WTC11 (cell line): ENCODE measurements at regions not wholly inside any gene's neighbourhood (a gene's known extent, or its start where the extent isn't known, plus 50 kb on each side); places are given as distances from the start of the nearest gene placed in this dataset.

ENCODE experiments used
- ATAC-seq: fragments of 200-7000 bp; cut with Tn5 transposase; 2 replicates; pipeline ENCODE4 v1.10.0; 2021; ENCODE audit warnings: mild to moderate bottlenecking, moderate library complexity
- CTCF ChIA-PET: fragments of 300-600 bp; sonication (Branson Sonifier 250); formaldehyde crosslinking; loops from one replicate; lab custom pipeline; 2021; ENCODE audit warnings: antibody characterized with exemption; lab: Charles Lee
- POLR2A ChIA-PET: fragments of 350-600 bp; sonication (Branson Sonifier 250); formaldehyde crosslinking; loops from one replicate; lab custom pipeline; 2021; ENCODE audit warnings: antibody characterized with exemption; lab: Charles Lee
- DNase-seq: peaks from one replicate; pipeline ENCODE4 v3.0.0; 2021; ENCODE audit warnings: low spot score
- H3K27ac Mint-ChIP-seq: 2 replicates; pipeline ENCODE4 v1.8.0; 2021; ENCODE audit warnings: mixed read lengths
- H3K27me3 Mint-ChIP-seq: 2 replicates; pipeline ENCODE4 v1.8.0; 2021; ENCODE audit warnings: low read depth, mild to moderate bottlenecking, moderate library complexity, mixed read lengths
- H3K36me3 Mint-ChIP-seq: 2 replicates; pipeline ENCODE4 v1.8.0; 2021; ENCODE audit warnings: mixed read lengths
- H3K4me1 Mint-ChIP-seq: 2 replicates; pipeline ENCODE4 v1.8.0; 2022; ENCODE audit warnings: mixed read lengths
- H3K4me3 Mint-ChIP-seq: 2 replicates; pipeline ENCODE4 v1.8.0; 2021; ENCODE audit warnings: mild to moderate bottlenecking, moderate library complexity, mixed read lengths
- H3K9me3 Mint-ChIP-seq: 2 replicates; pipeline ENCODE4 v1.8.0; 2021; ENCODE audit warnings: mixed read lengths
- ARID4B ChIP-seq: sonication (generic); formaldehyde crosslinking; IDR thresholded peaks from 2 replicates; pipeline ENCODE4 v1.8.0; 2023; ENCODE audit warnings: missing genetic modification reagents, mild to moderate bottlenecking, borderline replicate concordance
- ATF1 ChIP-seq: sonication (generic); formaldehyde crosslinking; IDR thresholded peaks from 2 replicates; pipeline ENCODE4 v1.8.1; 2023; ENCODE audit warnings: mild to moderate bottlenecking, moderate library complexity, missing genetic modification reagents
- ATF2 ChIP-seq: sonication (generic); formaldehyde crosslinking; IDR thresholded peaks from 2 replicates; pipeline ENCODE4 v1.8.1; 2022; ENCODE audit warnings: low read depth, missing genetic modification reagents, borderline replicate concordance
- CDX4 ChIP-seq: fragments of 250-450 bp; sonication (Bioruptor Pico); IDR thresholded peaks from 2 replicates; pipeline ENCODE4 v1.9.0; 2021; ENCODE audit warnings: moderate library complexity, mild to moderate bottlenecking, inconsistent platforms, borderline replicate concordance
- CREM ChIP-seq: sonication (generic); formaldehyde crosslinking; IDR thresholded peaks from 2 replicates; pipeline ENCODE4 v1.8.1; 2022; ENCODE audit warnings: mild to moderate bottlenecking, missing genetic modification reagents, moderate library complexity
- E2F4 ChIP-seq: sonication (generic); formaldehyde crosslinking; IDR thresholded peaks from 2 replicates; pipeline ENCODE4 v1.8.1; 2022; ENCODE audit warnings: low read depth, mild to moderate bottlenecking, moderate library complexity, missing genetic modification reagents, borderline replicate concordance
- EMX1 ChIP-seq: fragments of 250-450 bp; sonication (Bioruptor Pico); IDR thresholded peaks from 2 replicates; pipeline ENCODE4 v1.8.0; 2021; ENCODE audit warnings: mild to moderate bottlenecking
- FOXP1 ChIP-seq: sonication (generic); formaldehyde crosslinking; IDR thresholded peaks from 2 replicates; pipeline ENCODE4 v1.8.0; 2022; ENCODE audit warnings: missing genetic modification reagents, mild to moderate bottlenecking, moderate library complexity, borderline replicate concordance
- JUN ChIP-seq: sonication (generic); formaldehyde crosslinking; IDR thresholded peaks from 2 replicates; pipeline ENCODE4 v1.8.0; 2023; ENCODE audit warnings: mild to moderate bottlenecking, missing genetic modification reagents
- KAT7 ChIP-seq: sonication (generic); formaldehyde crosslinking; IDR thresholded peaks from 2 replicates; pipeline ENCODE4 v1.8.1; 2023; ENCODE audit warnings: missing genetic modification reagents, mild to moderate bottlenecking, borderline replicate concordance
- MAX ChIP-seq: sonication (generic); formaldehyde crosslinking; IDR thresholded peaks from 2 replicates; pipeline ENCODE4 v1.8.0; 2022; ENCODE audit warnings: mild to moderate bottlenecking, missing genetic modification reagents
- MLX ChIP-seq: sonication (generic); formaldehyde crosslinking; IDR thresholded peaks from 2 replicates; pipeline ENCODE4 v1.8.1; 2023; ENCODE audit warnings: mild to moderate bottlenecking, missing genetic modification reagents, moderate library complexity
- MYBL2 ChIP-seq: sonication (generic); formaldehyde crosslinking; IDR thresholded peaks from 2 replicates; pipeline ENCODE4 v1.8.1; 2023; ENCODE audit warnings: mild to moderate bottlenecking, moderate library complexity, missing genetic modification reagents
- NR3C1 ChIP-seq: sonication (generic); formaldehyde crosslinking; conservative IDR thresholded peaks from 2 replicates; pipeline ENCODE4 v1.8.1; 2023; ENCODE audit warnings: low read depth, mild to moderate bottlenecking, missing genetic modification reagents
- PRRX2 ChIP-seq: fragments of 250-450 bp; sonication (Bioruptor Pico); IDR thresholded peaks from 2 replicates; pipeline ENCODE4 v1.8.0; 2021; ENCODE audit warnings: mild to moderate bottlenecking
- RORB ChIP-seq: fragments of 250-450 bp; sonication (Bioruptor Pico); IDR thresholded peaks from 2 replicates; pipeline ENCODE4 v1.9.0; 2021; ENCODE audit warnings: mild to moderate bottlenecking
- SP1 ChIP-seq: sonication (generic); formaldehyde crosslinking; conservative IDR thresholded peaks from 2 replicates; pipeline ENCODE4 v1.8.1; 2022; ENCODE audit warnings: missing genetic modification reagents
- TCF7 ChIP-seq: sonication (generic); formaldehyde crosslinking; IDR thresholded peaks from 2 replicates; pipeline ENCODE4 v1.8.0; 2022; ENCODE audit warnings: mild to moderate bottlenecking, low read depth, missing genetic modification reagents, moderate library complexity
- ZBTB21 ChIP-seq: sonication (generic); formaldehyde crosslinking; IDR thresholded peaks from 2 replicates; pipeline ENCODE4 v1.8.1; 2023; ENCODE audit warnings: mild to moderate bottlenecking, missing genetic modification reagents, borderline replicate concordance
- ZNF317 ChIP-seq: sonication (generic); formaldehyde crosslinking; IDR thresholded peaks from 2 replicates; pipeline ENCODE4 v1.8.1; 2023; ENCODE audit warnings: low read depth, mild to moderate bottlenecking, moderate library complexity, missing genetic modification reagents, borderline replicate concordance
- ZNF396 ChIP-seq: fragments of 250-450 bp; sonication (Bioruptor Pico); IDR thresholded peaks from 2 replicates; pipeline ENCODE4 v1.8.0; 2021; ENCODE audit warnings: mild to moderate bottlenecking, moderate library complexity, borderline replicate concordance
- ZNF423 ChIP-seq: fragments of 250-450 bp; sonication (Bioruptor Pico); IDR thresholded peaks from 2 replicates; pipeline ENCODE4 v2.1.2; 2022; ENCODE audit warnings: mild to moderate bottlenecking, moderate library complexity

- Mint-ChIP-seq H3K27me3 (no peaks in the 10 kb centered on the region), H3K4me3 (no peak overlapping the region), H3K9me3 (0 out of 2 replicates have a peak, but pooled peaks cover 3% of the 10 kb centered on the region), H3K4me1 (peaks cover 59% of the 10 kb centered on the region), H3K27ac (0 out of 2 replicates have a peak overlapping the region, but pooled peaks have one; percentile 34), H3K36me3 (0 out of 2 replicates have a peak, but pooled peaks cover 2% of the 10 kb centered on the region)
- ATAC-seq (no peak), DNase-seq (no peak)
- ChIA-PET CTCF (no interaction called here), POLR2A (no interaction called here)
- no peak for TF ChIP-seq CREM (CRISPR knock-in tag)
- no peak for TF ChIP-seq JUN (CRISPR knock-in tag)
- no peak for TF ChIP-seq ZNF396 (CRISPR knock-in tag)
- no peak for TF ChIP-seq SP1 (CRISPR knock-in tag)
- no peak for TF ChIP-seq ATF1 (CRISPR knock-in tag)
- no peak for TF ChIP-seq EMX1 (CRISPR knock-in tag)
- TF ChIP-seq ZNF317 (CRISPR knock-in tag) = no peak
- no peak for TF ChIP-seq ZBTB21 (CRISPR knock-in tag)
- TF ChIP-seq ZNF423 = no peak
- no peak for TF ChIP-seq TCF7 (CRISPR knock-in tag)
Observed at GRCh38 chr6:16056263-16056870, 72.5 kb upstream of the MYLIP start.

GRCh38 chr6:16055852-16056251, 73.0 kb upstream of the MYLIP start:
- H3K9me3 Mint-ChIP-seq = 0 out of 2 replicates have a peak, but pooled peaks cover 3% of the 10 kb centered on the region
- H3K36me3 Mint-ChIP-seq = 0 out of 2 replicates have a peak, but pooled peaks cover 2% of the 10 kb centered on the region
- H3K27ac Mint-ChIP-seq = peak overlapping the region; percentile 82
- ChIA-PET CTCF (no interaction called here), POLR2A (no interaction called here)
- no peak for DNase-seq
- no peak; the same call in 1 of the 2 replicates for ATAC-seq
- no peak overlapping the region for H3K4me3 Mint-ChIP-seq
- no peak for TF ChIP-seq ARID4B (CRISPR knock-in tag)
- no peak for TF ChIP-seq CDX4 (CRISPR knock-in tag)
- TF ChIP-seq FOXP1 (CRISPR knock-in tag) = no peak
- TF ChIP-seq MYBL2 (CRISPR knock-in tag) = no peak
- no peak for TF ChIP-seq MAX
- no peak for TF ChIP-seq ATF2 (CRISPR knock-in tag)
- no peak for TF ChIP-seq E2F4 (CRISPR knock-in tag)
- no peak for TF ChIP-seq PRRX2
- no peak for TF ChIP-seq RORB
- TF ChIP-seq MLX (CRISPR knock-in tag) = no peak
- no peak for TF ChIP-seq NR3C1 (CRISPR knock-in tag)
- TF ChIP-seq KAT7 (CRISPR knock-in tag) = no peak
- H3K4me1 Mint-ChIP-seq = peaks cover 57% of the 10 kb centered on the region
- H3K27me3 Mint-ChIP-seq = no peaks in the 10 kb centered on the region
